ENCODE measurements at regions not wholly inside any gene's neighbourhood (a gene's known extent, or its start where the extent isn't known, plus 50 kb on each side); places are given as distances from the start of the nearest gene placed in this dataset.

GRCh38 chr4:147194114-147194513 lies 248.4 kb upstream of the TTC29 start:
- no peak for TF ChIP-seq CTCF (conservative IDR thresholded peaks at IDR 0.05; ENCODE audit: low read length)
- TF ChIP-seq EZH2phosphoT487 (IDR thresholded peaks at IDR 0.05; ENCODE audit: borderline replicate concordance), result no peak

All from Loucy (cell line).